ENCODE measurements at regions not wholly inside any gene's neighbourhood (a gene's known extent, or its start where the extent isn't known, plus 50 kb on each side); places are given as distances from the start of the nearest gene placed in this dataset.
"Not testable (repeated sequence)": the region's sequence is repeated elsewhere in the genome, so short reads cannot be mapped to it uniquely, and the experiment has no call there.

DNA sequence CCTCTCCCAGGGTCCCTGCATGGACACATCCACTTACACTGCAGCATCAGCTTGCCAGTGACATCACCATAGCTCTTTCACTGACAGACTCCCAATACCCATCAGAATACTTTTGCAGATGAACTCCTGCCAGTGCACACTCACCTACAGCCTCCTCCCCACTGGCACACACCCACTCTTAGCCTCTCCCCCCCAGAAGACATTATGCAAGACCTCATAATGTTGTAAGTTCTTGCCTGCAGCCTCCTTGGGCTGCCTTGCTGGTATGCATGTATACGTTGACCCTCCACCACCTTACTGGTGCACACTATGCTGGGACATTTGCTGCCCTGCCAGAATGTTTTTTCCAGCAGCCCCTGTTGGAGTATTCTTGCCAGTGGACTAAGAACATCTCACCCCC is 324.2 kb downstream of the AEBP2 start:
- DNase-seq (ENCODE audit: low read depth in 4 of 4, low spot score in 1 of 4): no peak

DNA sequence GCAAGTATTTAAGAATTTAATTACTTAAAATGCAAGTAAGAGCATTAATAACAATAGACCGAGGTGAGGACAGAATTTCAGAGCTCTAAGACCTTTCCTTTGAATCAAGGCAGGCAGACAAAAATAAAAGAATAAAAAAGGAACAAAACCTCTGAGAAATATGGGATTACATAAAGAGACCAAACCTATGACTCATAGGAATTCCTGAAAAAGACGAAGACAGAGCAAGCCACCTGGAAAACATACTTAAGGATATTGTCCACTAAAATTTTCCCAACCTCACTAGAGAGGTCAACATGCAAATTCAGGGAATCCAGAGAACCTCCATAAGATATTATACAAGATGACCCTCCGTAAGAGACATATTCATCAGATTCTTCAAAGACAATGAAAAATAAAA is 325.1 kb downstream of the AEBP2 start:
- DNase-seq (ENCODE audit: low read depth in 4 of 4, low spot score in 1 of 4): no peak

DNA sequence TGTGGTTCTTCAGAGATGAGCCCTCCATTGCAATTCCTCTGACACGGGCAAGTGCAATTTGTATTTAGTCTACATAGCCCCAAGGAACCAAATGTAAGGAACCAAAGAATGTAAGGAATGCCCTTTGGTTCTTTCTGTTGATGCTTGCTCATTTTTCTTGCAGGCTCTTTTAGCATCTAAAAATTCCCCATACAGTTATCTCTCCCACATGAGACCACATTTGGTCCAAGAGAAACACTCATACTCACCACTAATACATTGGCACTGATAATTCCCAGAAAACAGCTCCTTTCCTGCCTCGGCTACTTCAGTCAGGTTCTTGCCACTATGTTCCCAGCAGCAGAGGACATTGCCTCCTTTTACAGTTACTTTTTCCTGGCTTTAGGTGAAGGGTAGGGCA is 332.6 kb downstream of the AEBP2 start:
- DNase-seq (ENCODE audit: low read depth in 4 of 4, low spot score in 1 of 4): no peak

DNA sequence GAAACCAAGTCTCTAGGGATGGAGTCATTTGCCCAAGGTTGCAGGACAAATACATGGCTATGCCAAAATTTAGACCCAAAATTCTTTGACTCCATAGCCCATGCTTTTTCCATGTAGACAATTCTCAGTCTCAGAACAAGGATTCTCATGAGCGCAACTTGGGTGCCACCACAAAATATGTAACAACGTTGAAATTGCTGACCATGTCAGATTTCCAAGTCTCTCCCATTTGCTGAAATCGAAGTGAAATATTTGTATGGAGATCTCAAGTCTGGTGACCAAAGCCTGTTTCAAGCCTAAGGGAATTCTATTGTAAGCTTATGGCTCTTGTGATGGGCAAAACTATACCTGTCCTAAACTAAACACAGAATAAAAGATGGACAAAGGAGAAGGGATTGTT is 333.5 kb downstream of the AEBP2 start:
- no peak for DNase-seq (ENCODE audit: low read depth in 4 of 4, low spot score in 1 of 4)

DNA sequence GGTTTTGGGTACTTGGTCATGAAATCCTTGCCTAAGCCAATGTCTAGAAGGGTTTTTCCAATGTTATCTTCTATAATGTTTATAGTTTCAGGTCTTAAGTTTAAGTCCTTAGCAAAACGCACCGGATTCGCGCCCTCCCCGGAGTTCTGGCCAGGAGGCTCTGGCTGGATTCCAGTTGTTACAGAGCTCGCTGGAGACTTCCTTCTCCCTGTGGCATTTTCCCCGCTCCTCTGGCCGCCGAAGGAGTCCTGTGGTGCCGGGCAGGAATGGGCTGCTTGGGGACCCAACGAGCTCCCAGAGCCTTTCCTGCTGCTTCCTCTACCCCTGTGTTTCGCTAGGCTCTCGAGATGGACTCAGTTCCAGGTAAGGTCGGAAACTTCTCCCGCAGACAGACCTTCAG is 335.9 kb downstream of the AEBP2 start:
- no peak for DNase-seq (ENCODE audit: low read depth in 4 of 4, low spot score in 1 of 4)

DNA sequence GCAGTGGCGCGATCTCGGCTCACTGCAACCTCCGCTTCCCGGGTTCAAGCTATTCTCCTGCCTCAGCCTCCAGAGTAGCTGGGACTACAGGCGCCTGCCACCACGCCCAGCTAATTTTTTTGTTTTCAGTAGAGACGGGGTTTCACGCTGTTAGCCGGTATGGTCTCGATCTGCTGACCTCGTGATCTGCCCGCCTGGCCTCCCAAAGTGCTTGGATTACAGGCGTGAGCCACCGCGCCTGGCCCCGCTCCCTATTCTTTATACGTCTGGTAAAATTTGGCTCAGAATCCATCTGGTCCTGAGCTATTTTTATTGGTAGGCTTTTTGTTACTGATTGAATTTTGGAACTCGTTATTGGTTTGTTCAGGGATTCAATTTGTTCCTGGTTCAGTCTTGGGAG is 336.7 kb downstream of the AEBP2 start:
- not testable (repeated sequence) for DNase-seq (ENCODE audit: low read depth in 4 of 4, low spot score in 1 of 4)

DNA sequence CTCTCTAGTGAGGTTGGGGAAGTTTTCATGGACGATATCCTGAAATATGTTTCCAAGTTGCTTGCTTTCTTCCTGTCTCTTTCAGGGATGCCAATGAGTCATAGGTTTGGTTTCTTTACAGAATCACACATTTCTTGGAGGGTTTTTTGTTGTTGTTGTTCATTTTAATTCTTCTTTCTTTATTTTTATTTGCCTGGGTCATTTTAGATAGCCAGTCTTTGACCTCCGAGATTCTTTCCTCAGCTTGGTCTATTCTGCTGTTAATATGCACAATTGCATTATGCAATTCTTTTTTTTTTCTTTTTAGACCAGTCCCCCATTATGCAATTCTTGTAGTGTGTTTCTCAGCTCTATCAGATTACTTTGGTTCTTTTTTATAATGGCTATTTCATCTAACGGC is 338.9 kb downstream of the AEBP2 start:
- no peak for DNase-seq (ENCODE audit: low read depth in 4 of 4, low spot score in 1 of 4)

DNA sequence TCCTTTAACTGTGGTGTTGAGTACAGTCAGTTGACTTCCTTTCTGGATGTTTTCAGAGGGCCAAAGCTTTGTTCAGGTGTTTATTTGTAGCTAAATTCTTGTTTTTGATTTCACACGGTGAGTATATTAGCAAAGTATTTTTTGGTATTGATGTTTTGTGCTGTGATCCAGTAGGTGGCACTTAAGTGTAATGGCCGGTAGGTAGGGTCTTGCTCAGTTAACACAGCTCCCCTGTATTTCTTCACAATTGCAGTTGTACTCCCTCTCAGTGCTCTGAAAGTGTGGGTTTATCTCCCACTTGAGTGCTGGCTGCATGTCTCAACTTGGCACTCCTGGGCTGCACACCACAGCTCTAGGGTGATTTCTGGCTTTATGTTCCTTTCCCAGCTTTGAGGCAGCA is 339.5 kb downstream of the AEBP2 start:
- DNase-seq (ENCODE audit: low read depth in 4 of 4, low spot score in 1 of 4): no peak

DNA sequence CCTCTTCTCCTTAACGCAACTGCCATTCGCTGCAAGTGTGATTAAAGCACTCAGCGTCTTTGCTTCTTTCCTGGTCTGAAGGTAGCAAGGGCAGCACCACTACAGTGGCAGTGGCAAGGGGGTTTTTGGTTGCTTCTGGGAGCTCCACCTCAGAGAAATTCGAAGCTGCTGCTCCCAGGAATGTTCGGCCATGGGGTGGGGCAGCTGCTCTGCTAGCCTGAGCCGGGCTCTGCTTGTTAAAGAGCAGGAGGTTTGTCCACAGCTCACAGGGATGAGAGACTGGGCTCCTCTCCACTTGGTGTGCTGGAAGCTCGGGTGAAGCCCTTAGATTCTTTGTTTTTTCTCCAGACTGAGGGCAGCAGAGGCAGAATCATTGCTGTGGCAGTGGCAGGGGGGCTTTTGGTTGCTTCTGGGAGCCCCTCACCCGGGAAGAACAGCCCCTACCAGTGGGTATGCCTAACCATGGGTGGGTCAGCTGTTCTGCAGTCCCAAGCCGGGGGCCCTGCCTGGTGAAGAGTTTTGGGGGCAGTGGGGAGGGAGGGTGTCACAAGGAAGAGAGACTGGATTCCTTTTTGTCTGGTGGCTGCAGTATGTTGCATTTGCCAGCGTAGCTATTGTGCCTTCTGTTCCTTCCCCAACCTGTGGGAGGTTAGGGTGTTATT is 340.2 kb downstream of the AEBP2 start:
- no peak for DNase-seq (ENCODE audit: low read depth in 4 of 4, low spot score in 1 of 4)

DNA sequence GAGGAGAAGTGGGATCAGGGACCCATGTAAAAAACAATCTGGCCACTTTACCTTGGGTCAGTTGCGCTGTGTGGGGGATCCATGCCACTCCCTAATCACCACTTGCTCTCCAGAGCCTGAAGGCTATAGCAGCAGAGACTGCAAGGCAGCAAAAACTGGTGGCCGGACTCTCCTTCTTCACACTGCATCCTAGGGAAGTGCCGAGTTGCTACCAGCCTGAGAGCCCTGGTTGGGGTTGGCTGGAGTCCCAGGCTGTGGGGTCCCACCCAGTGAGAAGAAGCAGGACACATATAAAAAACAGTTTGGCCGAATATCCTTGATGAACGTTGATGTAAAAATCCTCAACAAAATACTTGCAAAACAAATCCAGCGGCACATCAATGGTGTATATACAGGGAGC is 341.2 kb downstream of the AEBP2 start:
- no peak for DNase-seq (ENCODE audit: low read depth in 4 of 4, low spot score in 1 of 4)

DNA sequence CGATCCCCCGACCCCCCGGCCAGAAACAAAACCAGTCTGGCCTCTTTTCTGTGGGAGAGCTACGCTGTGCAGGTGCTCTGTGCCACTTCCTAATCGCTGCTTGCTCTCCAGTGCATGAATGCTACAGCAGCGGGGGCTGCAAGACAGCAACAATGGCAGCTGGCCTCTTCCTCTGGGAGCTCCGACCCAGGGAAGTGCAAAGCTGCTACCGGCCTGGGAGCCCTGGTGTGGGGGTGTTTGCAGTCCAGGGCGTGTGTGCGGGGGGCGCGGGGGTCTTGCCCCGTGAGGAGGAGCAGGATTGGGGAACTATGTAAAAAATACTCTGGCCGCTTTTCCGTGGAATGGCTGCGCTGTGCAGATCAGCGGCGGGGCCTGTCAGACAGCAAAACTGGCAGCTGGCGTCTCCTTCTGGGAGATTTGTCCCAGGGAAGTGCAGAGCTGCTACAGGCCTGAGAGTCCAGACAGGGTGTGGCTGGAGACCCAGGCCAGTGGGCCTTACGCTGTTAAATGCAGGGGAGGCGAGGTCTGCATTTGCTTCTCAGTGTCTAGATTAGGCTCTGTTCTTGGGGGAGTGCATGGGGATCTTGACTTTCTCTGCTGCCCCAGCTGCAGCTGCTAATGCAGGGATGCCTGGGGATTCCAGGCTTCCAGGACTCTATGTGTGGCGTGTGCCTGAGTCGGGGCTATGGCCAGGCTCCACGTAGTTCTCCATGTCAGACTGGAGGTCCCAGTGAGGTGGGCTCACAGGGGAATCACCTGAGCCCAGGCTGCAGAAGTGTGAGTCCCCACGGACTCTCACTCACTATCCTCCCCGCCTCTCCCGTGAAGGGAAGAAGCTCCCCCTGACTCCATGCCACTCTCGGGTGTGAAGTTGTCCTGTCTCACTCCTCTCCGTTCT is 344.5 kb downstream of the AEBP2 start:
- DNase-seq (ENCODE audit: low read depth in 4 of 4, low spot score in 1 of 4): no peak

DNA sequence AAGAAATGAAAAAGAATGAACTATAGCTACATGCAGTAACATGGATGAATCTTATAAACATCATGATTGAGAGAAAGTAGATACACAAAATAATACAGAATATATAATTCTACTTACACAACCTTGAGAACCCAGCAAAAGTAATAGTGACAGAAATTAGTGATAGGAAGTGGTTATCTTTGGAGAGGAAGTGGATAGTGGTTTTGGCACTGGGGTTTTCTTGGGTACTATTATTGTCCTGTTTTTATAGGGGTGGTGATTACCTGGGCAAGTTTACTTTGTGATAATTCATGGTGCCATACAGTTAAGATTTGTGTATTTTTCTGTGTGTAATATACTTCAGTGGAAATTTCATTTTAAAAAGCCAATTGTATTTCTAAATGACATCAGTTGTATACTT is 352.7 kb downstream of the AEBP2 start:
- no peak for DNase-seq (ENCODE audit: low read depth in 4 of 4, low spot score in 1 of 4)

DNA sequence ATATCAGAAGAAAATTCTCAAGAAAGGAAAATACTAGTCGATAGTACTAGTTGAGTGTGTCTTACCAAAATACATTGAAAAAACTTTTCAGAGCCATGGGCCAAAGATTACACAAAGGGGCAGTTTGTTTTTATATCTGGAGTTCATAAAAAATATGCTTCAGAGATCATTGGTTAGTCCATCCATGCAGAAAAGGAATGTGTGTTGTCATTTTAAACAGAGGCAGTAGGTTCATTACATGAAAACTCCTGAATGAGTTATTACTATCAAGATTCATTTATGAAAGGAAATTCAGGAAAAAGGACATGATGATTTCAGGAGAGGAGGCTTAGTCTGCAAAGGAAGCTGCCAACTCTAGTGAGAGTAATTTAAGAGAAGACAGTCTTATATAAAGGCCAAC is 354.8 kb downstream of the AEBP2 start:
- DNase-seq (ENCODE audit: low read depth in 4 of 4, low spot score in 1 of 4): no peak

DNA sequence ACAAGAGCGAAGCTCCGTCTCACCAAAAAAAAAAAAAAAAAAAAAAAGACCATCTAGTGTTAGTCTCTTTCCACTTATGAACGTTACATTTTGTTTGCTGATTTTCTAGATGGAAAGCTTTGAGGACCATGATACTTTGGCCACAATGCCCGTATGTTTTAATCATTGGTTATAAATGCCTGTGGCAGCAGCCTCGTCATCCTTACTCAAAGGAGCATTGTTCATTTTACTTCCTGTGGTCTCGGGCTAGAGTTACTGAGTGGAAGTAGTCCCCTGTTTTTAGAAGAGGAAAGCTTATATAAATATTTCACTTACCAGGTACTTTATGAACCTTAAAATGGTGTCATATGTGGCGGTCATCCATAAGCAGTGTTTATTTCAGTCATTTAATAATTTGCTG is 359.9 kb downstream of the AEBP2 start:
- no peak for DNase-seq (ENCODE audit: low read depth in 4 of 4, low spot score in 1 of 4)

DNA sequence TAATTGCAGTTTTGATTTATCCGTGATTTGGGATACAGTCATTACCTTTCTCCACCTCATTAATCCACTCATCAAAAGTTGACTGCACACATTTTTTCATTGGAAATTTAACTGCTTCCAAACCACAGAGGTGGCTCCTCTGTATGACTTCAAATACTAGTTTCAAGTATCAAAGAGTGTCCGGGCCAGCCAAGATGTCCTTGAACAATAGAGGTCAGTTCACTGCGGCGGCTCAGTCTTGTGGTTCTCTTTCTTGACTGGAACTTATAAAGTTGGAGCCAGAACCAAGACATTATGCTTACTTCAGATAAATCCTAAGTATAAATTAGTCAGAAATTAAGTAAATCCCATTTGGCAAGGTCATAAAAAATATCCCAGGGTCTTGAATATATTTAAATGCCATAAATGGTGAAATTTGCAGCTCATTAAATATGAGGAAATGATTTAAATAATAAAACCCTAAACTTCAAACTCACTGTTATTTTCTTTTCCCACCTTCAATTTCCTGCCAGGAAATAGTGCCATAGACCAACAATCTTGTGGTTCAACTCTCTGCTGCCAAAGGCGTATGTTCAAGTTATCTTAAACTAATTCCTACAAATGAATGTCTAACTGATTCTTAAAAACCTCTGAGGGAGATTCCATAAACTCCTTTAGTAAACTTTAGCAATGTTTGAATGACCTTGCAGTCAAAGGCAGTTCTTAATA is 360.8 kb downstream of the AEBP2 start:
- DNase-seq (ENCODE audit: low read depth in 4 of 4, low spot score in 1 of 4): no peak

DNA sequence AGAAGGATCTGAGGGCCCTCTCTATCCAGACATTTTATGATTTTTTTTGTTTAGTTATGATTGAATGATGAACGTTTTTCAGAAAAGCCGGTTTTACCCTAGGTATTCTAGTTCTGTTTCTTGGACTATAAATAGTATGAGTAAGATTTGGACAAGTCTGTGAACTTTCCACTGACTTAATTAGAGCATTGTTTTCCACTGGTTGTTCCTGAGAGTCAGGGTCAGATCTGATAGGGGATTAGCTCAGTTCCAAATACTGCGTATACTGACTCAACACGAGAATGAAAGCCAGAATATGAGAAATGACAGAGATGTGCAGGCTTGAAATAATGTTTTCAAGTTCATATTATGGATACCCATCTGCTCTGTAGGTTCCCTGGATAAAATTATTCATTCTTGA is 361.6 kb downstream of the AEBP2 start:
- DNase-seq (ENCODE audit: low read depth in 4 of 4, low spot score in 1 of 4): no peak

DNA sequence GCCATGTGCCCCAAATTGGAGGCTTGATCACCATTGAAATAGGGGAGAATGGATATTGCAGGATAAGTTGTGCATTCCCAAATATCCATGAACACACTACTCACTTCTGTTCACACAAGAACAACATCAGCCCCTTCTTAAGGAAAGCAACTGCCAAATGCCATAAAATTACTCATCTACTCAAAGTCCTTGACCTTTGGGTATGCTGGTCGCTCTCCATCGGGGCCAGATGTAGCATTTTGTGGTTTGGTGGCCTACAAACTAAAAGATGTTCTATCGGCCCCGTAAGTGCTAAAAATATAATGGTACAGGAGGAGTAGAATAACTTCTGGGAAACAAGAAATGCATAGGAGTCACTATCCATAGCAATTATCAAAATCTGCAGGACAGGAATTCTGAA is 362.6 kb downstream of the AEBP2 start:
- DNase-seq (ENCODE audit: low read depth in 4 of 4, low spot score in 1 of 4): no peak

DNA sequence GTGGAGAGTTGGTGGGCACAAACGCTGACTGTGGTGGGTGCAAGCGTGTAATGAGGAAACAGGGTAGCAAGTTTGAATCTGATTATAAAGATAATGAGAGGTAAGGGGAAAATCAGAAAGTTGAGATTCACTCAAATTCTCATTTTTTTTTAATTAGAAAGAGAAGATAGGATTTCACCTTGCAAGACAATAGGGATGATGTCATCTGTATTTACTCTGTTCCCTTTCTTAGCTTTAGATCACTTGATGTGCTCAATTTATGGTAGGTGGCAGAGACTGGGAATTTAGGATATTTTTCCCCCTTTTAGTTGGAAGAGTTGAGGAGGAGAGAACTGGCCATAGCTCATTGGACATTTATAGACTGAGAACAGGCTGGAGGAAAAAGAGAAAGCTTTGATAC is 363.6 kb downstream of the AEBP2 start:
- no peak for DNase-seq (ENCODE audit: low read depth in 4 of 4, low spot score in 1 of 4)

DNA sequence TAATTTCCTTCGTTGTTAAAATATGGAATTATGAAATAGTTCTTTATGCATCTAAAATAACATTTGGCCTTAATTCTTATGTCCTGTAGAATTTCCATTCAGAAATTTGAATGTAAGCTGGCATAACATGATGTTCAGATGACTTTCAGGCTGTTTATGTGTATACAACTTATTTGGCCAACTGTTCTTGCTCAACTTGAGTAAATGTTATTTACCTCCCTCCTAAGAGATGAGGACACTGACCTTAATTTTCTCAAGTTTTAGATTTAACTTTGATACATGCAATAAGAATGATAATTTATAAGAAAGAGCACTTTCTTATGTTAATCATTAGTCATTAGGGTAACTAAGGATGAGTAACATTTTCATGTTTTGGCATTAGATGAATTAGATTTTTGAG is 365.4 kb downstream of the AEBP2 start:
- no peak for DNase-seq (ENCODE audit: low read depth in 4 of 4, low spot score in 1 of 4)

DNA sequence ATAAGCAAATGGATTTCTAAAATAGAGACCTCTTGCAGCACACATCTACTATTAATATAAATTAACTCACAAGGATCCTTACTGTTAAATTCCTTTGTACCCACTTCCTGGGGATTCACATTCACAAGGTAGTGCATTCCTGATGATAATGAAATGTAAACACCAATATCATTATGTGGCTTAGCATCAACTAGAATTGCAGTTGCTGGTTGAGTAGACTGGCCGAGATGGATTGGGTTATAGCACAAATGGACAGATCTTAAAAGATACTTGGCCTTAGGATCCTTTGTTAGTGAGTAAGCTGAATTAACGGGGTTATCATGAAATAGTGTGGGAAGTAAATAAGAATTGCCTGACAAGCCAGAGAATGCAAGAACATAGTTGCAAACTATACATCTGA is 369.1 kb downstream of the AEBP2 start:
- no peak for DNase-seq (ENCODE audit: low read depth in 4 of 4, low spot score in 1 of 4)

DNA sequence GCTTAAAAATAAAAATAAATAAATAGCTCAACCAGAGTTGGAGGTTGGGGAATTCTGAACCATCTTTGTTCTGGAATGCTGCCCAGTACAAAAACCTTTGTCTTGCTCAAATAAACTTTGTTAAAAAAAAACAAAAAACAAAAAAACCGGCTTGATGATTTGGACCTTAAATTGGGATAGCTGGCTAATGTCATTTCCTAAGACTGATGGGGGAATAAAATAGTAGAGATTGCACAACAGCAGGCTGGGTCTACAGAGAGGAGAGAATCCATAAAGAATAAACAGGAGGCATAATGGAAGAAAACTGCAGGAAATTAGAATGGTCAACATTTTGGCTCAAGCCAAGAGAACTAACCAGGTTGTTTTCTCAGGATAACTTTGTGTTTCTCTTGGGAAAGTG is 370.9 kb downstream of the AEBP2 start:
- no peak for DNase-seq (ENCODE audit: low read depth in 4 of 4, low spot score in 1 of 4)

DNA sequence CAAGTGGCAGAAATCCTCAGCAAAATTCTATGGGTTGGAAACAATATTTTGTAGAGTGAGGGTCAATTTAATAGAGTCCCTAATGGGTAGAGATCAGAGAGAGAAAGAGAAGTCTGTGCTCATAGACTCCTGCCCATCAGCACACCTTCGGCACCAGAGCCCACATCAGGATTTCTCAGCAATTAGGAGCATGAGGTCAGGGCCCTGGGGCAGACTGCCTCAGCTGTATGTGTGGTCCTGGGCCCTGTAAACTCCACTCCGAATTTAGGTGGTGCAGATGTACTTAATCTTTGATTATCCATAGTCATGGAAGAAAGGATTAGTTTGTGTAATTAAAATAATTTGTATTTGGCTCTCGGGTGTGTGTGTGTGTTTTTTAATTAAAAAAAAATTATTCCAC is 372.6 kb downstream of the AEBP2 start:
- no peak for DNase-seq (ENCODE audit: low read depth in 4 of 4, low spot score in 1 of 4)

Data from stimulated activated CD4-positive, alpha-beta T cell treated with anti-CD3 and anti-CD28 coated beads, Interleukin-1b, Interleukin-23, amount 100 ng/mL, for 24 hours (primary cell).